Fibroblast of mammary gland (primary cell): ENCODE measurements at regions not wholly inside any gene's neighbourhood (a gene's known extent, or its start where the extent isn't known, plus 50 kb on each side); places are given as distances from the start of the nearest gene placed in this dataset.

Experiments
- DNase-seq: peaks from one replicate; pipeline ENCODE4 v3.0.0-alpha.2; 2010; ENCODE audit warnings: low read depth
- H3K4me3 ChIP-seq: 2 replicates; pipeline ENCODE4 v1.5.1; 2011; ENCODE audit warnings: low read depth, mild to moderate bottlenecking, low read length, moderate library complexity; ENCODE audit not compliant: control insufficient read depth
- CTCF ChIP-seq: conservative IDR thresholded peaks from 2 replicates; pipeline ENCODE4 v1.5.1; 2011; ENCODE audit warnings: low read depth, low read length, inconsistent platforms; ENCODE audit not compliant: control insufficient read depth, insufficient read depth

DNA sequence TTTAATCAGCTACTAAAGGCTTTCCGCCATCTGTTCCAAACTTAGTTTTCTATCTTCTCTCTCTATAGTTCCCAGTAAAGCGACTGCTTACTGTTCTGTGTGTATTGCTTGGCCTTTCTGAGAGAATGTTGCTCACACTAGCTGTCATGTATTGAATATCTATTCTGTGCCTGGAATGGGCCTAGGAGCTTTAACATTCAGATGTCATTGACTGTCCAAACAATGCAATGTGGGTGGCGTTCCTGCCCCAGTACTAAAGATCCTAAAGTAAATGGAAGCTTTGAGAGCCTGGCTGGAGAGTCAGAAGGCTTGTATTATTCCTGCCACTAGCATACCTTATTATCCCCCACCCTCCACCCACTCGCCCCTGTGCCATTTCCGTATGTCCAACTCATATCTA lies 163.5 kb downstream of the SDHAF3 start:
- H3K4me3 ChIP-seq, result no peak overlapping the region
- TF ChIP-seq CTCF, result no peak
- no peak for DNase-seq

DNA sequence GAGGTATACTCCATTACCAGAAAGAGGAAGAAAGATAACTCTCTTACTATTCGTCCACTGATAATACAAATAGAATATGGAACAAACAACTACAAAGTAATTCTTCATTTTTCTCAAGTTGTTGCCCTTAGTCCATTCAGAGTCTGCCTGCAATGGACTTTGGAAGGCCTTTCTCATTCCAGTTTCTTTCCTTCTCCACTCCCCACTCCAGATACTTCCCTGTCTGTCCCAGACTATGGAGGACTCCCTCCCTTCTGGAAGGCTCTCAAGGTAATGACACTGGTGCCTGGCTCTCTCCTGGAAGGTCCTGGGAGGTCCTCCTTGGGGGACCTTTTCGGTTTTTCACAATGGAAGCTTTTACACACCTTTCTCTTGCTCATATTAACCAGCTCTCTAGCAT lies 167.8 kb downstream of the SDHAF3 start:
- H3K4me3 ChIP-seq, result no peak overlapping the region
- no peak for TF ChIP-seq CTCF
- no peak for DNase-seq

DNA sequence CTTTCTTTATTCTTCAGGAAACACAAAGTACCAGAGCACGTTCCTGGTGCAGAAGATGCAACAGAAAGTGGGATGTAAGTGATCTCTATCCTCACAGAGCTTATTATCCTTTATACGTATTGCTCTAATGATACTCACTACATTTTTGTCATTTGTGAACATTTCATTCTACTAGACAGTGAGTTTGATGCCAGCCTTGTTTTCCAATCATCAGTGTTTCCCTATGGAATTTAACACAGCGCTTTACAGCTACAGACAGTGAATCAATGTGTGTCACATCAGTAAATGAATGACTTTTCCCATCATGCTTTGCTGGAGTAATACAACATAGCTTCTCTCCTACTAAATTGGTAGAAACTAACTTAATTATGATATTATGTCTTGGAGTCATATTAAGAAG lies 175.5 kb downstream of the SDHAF3 start:
- no peak overlapping the region for H3K4me3 ChIP-seq
- TF ChIP-seq CTCF, result no peak
- no peak for DNase-seq

GRCh38 chr7:97298561-97298960 lies 181.1 kb downstream of the SDHAF3 start:
- TF ChIP-seq CTCF, result no peak
- DNase-seq, result peak; percentile 31
- no peak overlapping the region for H3K4me3 ChIP-seq

DNA sequence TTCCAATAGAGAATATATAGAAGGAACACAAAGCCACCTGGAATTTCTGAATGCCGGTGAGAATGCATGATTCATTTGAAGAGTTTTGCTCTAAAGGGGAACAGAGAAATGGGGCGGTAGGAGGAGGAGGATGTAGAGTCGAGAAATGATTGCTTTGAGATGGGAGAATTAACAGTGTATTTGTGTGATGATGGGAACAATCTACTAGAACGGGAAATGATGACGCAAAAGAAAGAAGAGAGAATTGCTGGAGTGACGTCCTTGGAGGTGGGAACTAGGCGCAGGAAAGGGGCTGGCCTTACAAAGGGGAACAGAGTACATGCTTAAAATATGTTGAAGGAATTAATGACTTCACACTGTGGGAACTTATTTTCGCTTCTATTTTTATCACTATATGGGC lies 188.1 kb downstream of the SDHAF3 start:
- no peak for DNase-seq
- no peak for TF ChIP-seq CTCF
- no peak overlapping the region for H3K4me3 ChIP-seq

DNA sequence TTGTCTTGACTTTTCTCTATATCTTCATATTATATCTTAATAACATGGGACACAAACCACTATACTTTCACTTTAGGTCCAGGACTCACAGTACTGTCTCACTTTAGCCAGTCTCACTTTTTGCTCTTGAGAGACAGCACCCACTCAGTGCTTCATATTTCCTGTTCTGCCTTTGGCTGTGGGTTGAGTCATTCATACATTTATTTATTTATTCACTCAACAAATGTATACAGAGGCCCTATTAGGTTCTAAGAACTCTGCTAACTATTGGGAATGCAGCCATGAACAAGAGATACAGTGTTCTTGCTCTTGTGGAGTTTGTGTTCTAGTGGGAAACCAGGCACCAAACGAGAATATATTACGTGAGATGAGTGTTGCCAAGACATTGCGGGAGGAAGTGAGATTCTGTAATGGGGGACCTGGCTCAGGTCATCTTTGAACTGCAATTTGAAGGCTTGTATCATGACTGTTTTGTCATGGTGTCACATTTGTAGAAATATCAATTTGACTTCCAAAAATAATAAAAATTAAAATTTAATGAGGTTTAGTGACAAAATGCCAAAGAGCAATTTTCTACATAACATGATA lies 190.1 kb downstream of the SDHAF3 start:
- TF ChIP-seq CTCF, result no peak
- DNase-seq, result peak; percentile 46
- no peak overlapping the region for H3K4me3 ChIP-seq

GRCh38 chr7:97313900-97314299 lies 196.4 kb downstream of the SDHAF3 start:
- H3K4me3 ChIP-seq, result no peak overlapping the region
- no peak for DNase-seq
- TF ChIP-seq CTCF, result no peak
